Mesodermal cell (in vitro differentiated cells): ENCODE measurements at regions not wholly inside any gene's neighbourhood (a gene's known extent, or its start where the extent isn't known, plus 50 kb on each side); places are given as distances from the start of the nearest gene placed in this dataset.

Source experiments
- H3K27ac ChIP-seq: 2 replicates; pipeline ENCODE4 v1.7.0; 2013; ENCODE audit warnings: mild to moderate bottlenecking, low read depth, low read length, moderate library complexity; ENCODE audit not compliant: severe bottlenecking
- H3K36me3 ChIP-seq: 2 replicates; pipeline ENCODE4 v1.7.1; 2013; ENCODE audit warnings: mild to moderate bottlenecking, low read length, moderate library complexity; ENCODE audit not compliant: control insufficient read depth, insufficient read depth
- H3K4me1 ChIP-seq: one replicate; pipeline ENCODE4 v1.7.1; 2013; ENCODE audit warnings: mild to moderate bottlenecking, low read length; ENCODE audit not compliant: insufficient read depth, control insufficient read depth, poor library complexity, severe bottlenecking
- H3K4me3 ChIP-seq: 2 replicates; pipeline ENCODE4 v1.7.0; 2013; ENCODE audit warnings: low read length, control low read depth, mild to moderate bottlenecking; ENCODE audit not compliant: insufficient read depth, poor library complexity, severe bottlenecking; ENCODE audit errors: extremely low read depth
- H3K9me3 ChIP-seq: 2 replicates; pipeline ENCODE4 v1.7.1; 2013; ENCODE audit warnings: mild to moderate bottlenecking, low read length, moderate library complexity; ENCODE audit not compliant: control insufficient read depth
- WGBS, 2 experiments: methylation state at CpG; one replicate each; pipeline ENCODE4 v1.1.5; 2013; ENCODE audit warnings: missing lambda C conversion rate in 2 of 2; ENCODE audit not compliant: insufficient coverage in 2 of 2; 5-methylcytosine and 5-hydroxymethylcytosine counted together

GRCh38 chr3:157572559-157573270 is 69.5 kb upstream of the VEPH1 start:
- no peak overlapping the region for H3K4me3 ChIP-seq

DNA sequence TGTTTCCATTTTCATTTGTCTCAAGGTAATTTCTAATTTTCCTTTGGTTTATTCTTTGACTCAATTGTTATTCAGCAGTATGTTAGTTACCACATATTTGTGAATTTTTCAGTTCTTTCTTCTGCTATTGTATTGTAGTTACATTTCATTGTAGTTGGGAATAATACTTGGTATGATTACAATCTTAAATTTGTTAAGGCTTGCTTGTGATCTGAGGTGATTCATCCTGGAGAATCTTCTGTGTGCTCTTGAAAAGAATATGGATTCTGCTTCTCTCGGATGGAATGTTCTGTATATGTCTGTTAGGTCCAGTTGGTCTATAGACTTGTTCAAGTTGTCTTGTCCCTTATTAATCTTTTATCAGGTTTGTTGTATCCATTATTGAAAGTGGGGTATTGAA is 63.4 kb upstream of the VEPH1 start:
- H3K4me3 ChIP-seq = no peak overlapping the region
- no peaks in the 10 kb centered on the region for H3K4me1 ChIP-seq
- no peaks in the 10 kb centered on the region for H3K9me3 ChIP-seq
- H3K36me3 ChIP-seq = no peaks in the 10 kb centered on the region
- no CpG with 5 or more reads among the region's 1 CpG for WGBS, 2 experiments
- no peak overlapping the region for H3K27ac ChIP-seq

More at GRCh38 chr3:157572559-157573270, 69.5 kb upstream of the VEPH1 start:
- Histone ChIP-seq H3K36me3 (no peaks in the 10 kb centered on the region), H3K9me3 (no peaks in the 10 kb centered on the region), H3K4me1 (no peaks in the 10 kb centered on the region), H3K27ac (no peak overlapping the region)
- 14% methylated on average over 2 of the region's 8 CpGs; no CpG with 5 or more reads in 1 of the 2 experiments for WGBS, 2 experiments

- Histone ChIP-seq H3K4me3 (no peak overlapping the region), H3K27ac (no peak overlapping the region), H3K4me1 (no peaks in the 10 kb centered on the region), H3K9me3 (no peaks in the 10 kb centered on the region), H3K36me3 (no peaks in the 10 kb centered on the region)
- WGBS, 2 experiments = 89% methylated on average over 1 of the region's 1 CpG; no CpG with 5 or more reads in 1 of the 2 experiments
These were observed 56.2 kb upstream of the VEPH1 start for GRCh38 chr3:157559401-157559800.
